Left lung (tissue), 4 donors: ENCODE measurements at regions not wholly inside any gene's neighbourhood (a gene's known extent, or its start where the extent isn't known, plus 50 kb on each side); places are given as distances from the start of the nearest gene placed in this dataset.

Experiments used
- ATAC-seq: fragments of 200-7000 bp; cut with Tn5 transposase; one replicate; pipeline ENCODE4 v1.9.1; 2020; ENCODE audit warnings: moderate library complexity
- DNase-seq, 4 donors: peaks; one replicate each; pipeline ENCODE4 v3.0.0-alpha.2; 2013 to 2020
- H3K27ac ChIP-seq, 2 donors: fragments of 200-600 bp; sonication (generic) in 1 of 2; one replicate each; pipeline versions ENCODE4 v1.5.0 to v1.8.0; 2020 to 2021
- H3K27me3 ChIP-seq, 2 donors: fragments of 200-600 bp; sonication (generic) in 1 of 2; one replicate each; pipeline versions ENCODE4 v1.5.0 to v1.8.0; 2020 to 2021
- H3K36me3 ChIP-seq, 2 donors: fragments of 200-600 bp; sonication (generic) in 1 of 2; one replicate each; pipeline versions ENCODE4 v1.5.0 to v1.8.0; 2020 to 2021
- H3K4me1 ChIP-seq, 2 donors: fragments of 200-600 bp; one replicate each; pipeline ENCODE4 v1.8.0; 2021
- H3K4me3 ChIP-seq, 2 donors: fragments of 200-600 bp; sonication (generic) in 1 of 2; one replicate each; pipeline versions ENCODE4 v1.5.0 to v1.8.0; 2020 to 2021; ENCODE audit warnings: mild to moderate bottlenecking in 1 of 2
- H3K9me3 ChIP-seq, 2 donors: fragments of 200-600 bp; sonication (generic) in 1 of 2; one replicate each; pipeline versions ENCODE4 v1.5.0 to v1.8.0; 2020 to 2021
- CTCF ChIP-seq, 2 donors: fragments of 200-600 bp; sonication (generic) in 1 of 2; IDR thresholded peaks; one replicate each; pipeline versions ENCODE4 v1.5.0 to v1.8.0; 2021; ENCODE audit warnings: antibody characterized with exemption in 2 of 2
- intact Hi-C, 2 donors: fragments of 100-400 bp; cut with DNase I; formaldehyde crosslinking; loops; one replicate each; pipeline versions ENCODE4 v1.11.2 to v1.14.2; 2022
- donor health status: DM: no; HTN: yes; CAD: no.
- donor health status: DM: no; HTN: no; CAD: no.

GRCh38 chr10:128631801-128632241 lies 505.6 kb upstream of the MKI67 start:
- DNase-seq = peak in 2 of 4 donors; percentile 20 to 36
- Histone ChIP-seq H3K9me3 (no peaks in the 10 kb centered on the region), H3K4me3 (no peak overlapping the region), H3K36me3 (no peaks in the 10 kb centered on the region), H3K4me1 (no peaks in the 10 kb centered on the region), H3K27ac (no peak overlapping the region), H3K27me3 (peaks cover 0 to 7% of the 10 kb centered on the region in 2 donors)
- TF ChIP-seq CTCF (IDR thresholded peaks at IDR 0.05) = peak in 1 of 2 donors; percentile 42
- intact Hi-C loops = no loop called here
- ATAC-seq = no peak

DNA sequence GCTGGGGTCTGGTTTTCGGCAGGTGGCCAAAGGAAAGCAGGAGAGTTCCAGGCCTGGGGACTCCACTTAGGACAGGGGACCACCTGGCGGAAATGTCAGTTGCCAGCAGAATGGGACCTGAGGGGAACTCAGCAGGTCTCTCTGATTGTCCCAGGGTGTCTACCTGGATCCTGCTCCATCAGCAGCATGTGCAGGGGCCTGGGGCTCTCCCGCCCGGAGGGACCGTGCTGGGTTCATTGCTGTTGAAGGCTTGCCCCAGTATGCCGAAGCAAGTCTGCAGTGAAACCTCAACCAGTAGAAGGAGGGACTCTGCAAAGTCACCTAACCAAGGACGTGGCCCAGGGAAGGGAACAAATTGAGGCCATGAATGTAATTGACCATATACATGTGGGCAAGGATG lies 506.5 kb upstream of the MKI67 start:
- no peaks in the 10 kb centered on the region for H3K4me1 ChIP-seq
- H3K27ac ChIP-seq = no peak overlapping the region
- peaks cover 0 to 7% of the 10 kb centered on the region in 2 donors for H3K27me3 ChIP-seq
- H3K4me3 ChIP-seq = no peak overlapping the region
- H3K36me3 ChIP-seq = no peaks in the 10 kb centered on the region
- ATAC-seq (no peak), DNase-seq (no peak)
- intact Hi-C loops = no loop called here
- TF ChIP-seq CTCF (IDR thresholded peaks at IDR 0.05) = no peak
- H3K9me3 ChIP-seq = no peaks in the 10 kb centered on the region

GRCh38 chr10:128633864-128634540 lies 507.8 kb upstream of the MKI67 start:
- peak in 1 of 4 donors; percentile 14 for DNase-seq
- H3K4me3 ChIP-seq = no peak overlapping the region
- H3K27me3 ChIP-seq = peaks cover 0 to 7% of the 10 kb centered on the region in 2 donors
- no peaks in the 10 kb centered on the region for H3K4me1 ChIP-seq
- no peaks in the 10 kb centered on the region for H3K9me3 ChIP-seq
- intact Hi-C loops = no loop called here
- no peak for TF ChIP-seq CTCF (IDR thresholded peaks at IDR 0.05)
- no peak overlapping the region for H3K27ac ChIP-seq
- ATAC-seq = peak; percentile 51
- H3K36me3 ChIP-seq = no peaks in the 10 kb centered on the region

DNA sequence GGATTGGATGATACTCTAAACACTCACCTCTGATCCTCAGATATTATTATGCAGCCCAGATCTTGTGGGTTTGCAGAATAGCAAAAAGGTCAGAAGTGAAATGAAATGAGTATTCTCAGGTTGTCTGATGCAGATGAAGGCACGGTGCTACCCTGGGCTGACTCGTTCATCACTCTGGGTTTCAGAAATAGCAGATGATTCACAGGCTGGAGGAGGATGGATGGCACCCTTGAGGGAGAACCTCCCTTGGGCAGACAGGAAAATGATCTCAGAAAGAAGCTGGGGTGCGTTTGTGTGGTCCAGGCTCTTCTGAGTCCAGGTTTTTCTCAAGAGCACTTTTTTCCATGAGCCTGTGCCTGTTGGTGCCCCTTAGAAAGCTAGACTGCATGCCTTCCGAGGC lies 515.8 kb upstream of the MKI67 start:
- Histone ChIP-seq H3K4me1 (no peaks in the 10 kb centered on the region), H3K9me3 (no peaks in the 10 kb centered on the region), H3K36me3 (no peaks in the 10 kb centered on the region), H3K27me3 (no peaks in the 10 kb centered on the region), H3K4me3 (no peak overlapping the region), H3K27ac (no peak overlapping the region)
- ATAC-seq (no peak), DNase-seq (no peak)
- no peak for TF ChIP-seq CTCF (IDR thresholded peaks at IDR 0.05)
- intact Hi-C loops = no loop called here

DNA sequence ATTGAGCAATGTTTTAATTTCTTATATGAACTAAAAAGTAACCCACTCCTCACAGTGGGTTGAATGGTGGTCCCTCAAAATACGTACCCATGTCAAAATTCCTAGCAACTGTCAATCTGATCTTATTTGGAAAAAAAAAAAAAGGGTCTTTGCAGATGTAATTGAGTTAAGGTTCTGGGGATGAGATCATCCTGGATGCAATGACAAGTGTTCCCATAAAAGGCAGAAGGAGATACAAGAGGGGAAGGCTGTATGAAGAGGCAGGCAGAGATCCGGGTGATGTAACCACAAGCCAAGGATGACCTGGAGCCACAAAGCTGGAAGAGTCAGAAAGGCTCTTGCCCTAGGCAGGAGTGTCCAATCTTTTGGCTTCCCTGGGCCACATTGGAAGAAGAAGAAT lies 516.3 kb upstream of the MKI67 start:
- no peak for ATAC-seq
- Histone ChIP-seq H3K27ac (no peak overlapping the region), H3K36me3 (no peaks in the 10 kb centered on the region), H3K4me1 (no peaks in the 10 kb centered on the region), H3K4me3 (no peak overlapping the region), H3K9me3 (no peaks in the 10 kb centered on the region), H3K27me3 (no peaks in the 10 kb centered on the region)
- TF ChIP-seq CTCF (IDR thresholded peaks at IDR 0.05) = no peak
- intact Hi-C loops = no loop called here
- DNase-seq = no peak
